ENCODE measurements at regions not wholly inside any gene's neighbourhood (a gene's known extent, or its start where the extent isn't known, plus 50 kb on each side); places are given as distances from the start of the nearest gene placed in this dataset.
"Not testable (repeated sequence)": the region's sequence is repeated elsewhere in the genome, so short reads cannot be mapped to it uniquely, and the experiment has no call there.

- H3K27me3 ChIP-seq (ENCODE audit: control insufficient read depth, insufficient read depth, low read length) = no peaks in the 10 kb centered on the region
- DNase-seq (ENCODE audit: low read depth, low spot score) = no peak
- ChIA-PET POLR2A (interaction anchor here (0.7 to 0.9 kb wide), 2 partner anchors 17 to 71 kb away, joined by 3 read pairs; no protein-coding TSS in a partner anchor), CTCF (interaction anchor here (0.7 to 0.9 kb wide), 4 partner anchors 17 to 743 kb away, joined by 3 to 4 read pairs (median 3); no protein-coding TSS in a partner anchor)
- TF ChIP-seq CTCF (IDR thresholded peaks at IDR 0.05; ENCODE audit: low read depth, low read length) = peak; percentile 42; the same call in 1 of the 2 replicates
- no peak overlapping the region for H3K27ac ChIP-seq (ENCODE audit: low read depth, low read length)
- H3K4me3 ChIP-seq (ENCODE audit: low read depth, low read length) = no peak overlapping the region
- H3K9me3 ChIP-seq (ENCODE audit: control insufficient read depth, insufficient read depth, low read length) = no peaks in the 10 kb centered on the region
Measured at GRCh38 chr10:78231939-78232338, 198.3 kb downstream of the RPS24 start.

DNA sequence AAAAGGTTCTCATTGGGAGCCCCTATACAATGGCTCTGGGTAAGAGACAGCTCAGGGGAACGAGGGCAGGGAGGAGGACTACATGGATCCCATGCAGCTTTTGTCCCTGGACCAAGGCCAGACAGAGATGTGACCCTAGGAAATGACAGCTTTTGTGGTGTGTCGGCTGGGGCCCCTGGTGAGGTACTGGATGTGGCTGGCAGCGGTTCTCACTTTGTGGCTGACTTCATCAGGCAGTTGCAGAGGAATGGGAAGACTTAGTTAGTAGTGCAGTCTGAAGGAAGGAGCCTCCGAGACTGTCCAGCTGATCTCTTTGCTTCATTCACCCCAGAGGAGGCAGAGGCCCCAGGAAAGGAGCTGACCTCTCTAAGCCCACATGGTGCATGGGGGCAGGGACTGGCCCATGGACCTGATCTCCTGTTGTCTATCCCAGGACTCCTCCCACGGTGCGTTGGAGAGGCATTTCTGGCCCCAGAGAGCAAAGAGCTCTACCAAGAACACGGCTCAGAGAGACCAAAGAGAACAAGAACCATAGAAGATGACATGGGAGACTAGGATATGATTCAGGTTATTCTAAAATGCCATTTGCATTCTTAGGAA is 202.9 kb downstream of the RPS24 start:
- no peak overlapping the region for H3K4me3 ChIP-seq (ENCODE audit: low read depth, low read length)
- TF ChIP-seq CTCF (IDR thresholded peaks at IDR 0.05; ENCODE audit: low read depth, low read length) = no peak
- H3K27me3 ChIP-seq (ENCODE audit: control insufficient read depth, insufficient read depth, low read length) = no peaks in the 10 kb centered on the region
- ChIA-PET POLR2A (interaction anchor here (0.6 kb wide), 1 partner anchor 199 kb away, joined by 3 read pairs; no protein-coding TSS in a partner anchor), CTCF (interaction anchor here (0.6 kb wide), 1 partner anchor 11 kb away, joined by 3 read pairs; no protein-coding TSS in a partner anchor)
- H3K27ac ChIP-seq (ENCODE audit: low read depth, low read length) = no peak overlapping the region
- H3K9me3 ChIP-seq (ENCODE audit: control insufficient read depth, insufficient read depth, low read length) = no peaks in the 10 kb centered on the region
- no peak for DNase-seq (ENCODE audit: low read depth, low spot score)

GRCh38 chr10:78237951-78238350 is 204.3 kb downstream of the RPS24 start:
- CTCF ChIA-PET; H3K9me3 ChIP-seq (ENCODE audit: control insufficient read depth, insufficient read depth, low read length); POLR2A ChIA-PET; H3K27ac ChIP-seq (ENCODE audit: low read depth, low read length); H3K4me3 ChIP-seq (ENCODE audit: low read depth, low read length); H3K27me3 ChIP-seq (ENCODE audit: control insufficient read depth, insufficient read depth, low read length); DNase-seq (ENCODE audit: low read depth, low spot score): not testable (repeated sequence)

DNA sequence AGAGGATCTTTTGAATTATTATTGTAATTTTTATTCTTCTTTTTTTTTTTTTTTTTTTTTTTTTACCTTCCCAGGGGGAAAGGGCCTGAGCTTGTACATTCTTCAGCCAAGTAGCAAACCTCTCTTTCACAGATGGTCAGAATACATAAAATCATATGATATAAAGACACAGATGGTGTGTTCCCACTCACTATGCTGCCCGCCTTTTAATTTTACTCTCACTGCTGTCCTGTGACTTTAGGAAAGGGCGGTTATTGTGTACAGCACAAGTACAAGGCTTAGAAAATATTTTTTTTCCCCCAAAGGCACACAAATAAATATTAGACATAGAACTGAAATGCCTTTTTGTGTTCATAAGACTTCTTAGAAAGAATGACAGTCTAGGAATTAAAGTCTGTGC is 213.6 kb downstream of the RPS24 start:
- Histone ChIP-seq H3K27me3 (ENCODE audit: control insufficient read depth, insufficient read depth, low read length) (no peaks in the 10 kb centered on the region), H3K27ac (ENCODE audit: low read depth, low read length) (no peak overlapping the region), H3K9me3 (ENCODE audit: control insufficient read depth, insufficient read depth, low read length) (peaks cover 8% of the 10 kb centered on the region), H3K4me3 (ENCODE audit: low read depth, low read length) (no peak overlapping the region)
- ChIA-PET CTCF (interaction anchor here (0.8 kb wide), 1 partner anchor 57 kb away, joined by 3 read pairs; no protein-coding TSS in a partner anchor), POLR2A (interaction anchor here (0.7 kb wide), 1 partner anchor 799 kb away, joined by 5 read pairs; no protein-coding TSS in a partner anchor)
- DNase-seq (ENCODE audit: low read depth, low spot score) = no peak
- no peak for TF ChIP-seq CTCF (IDR thresholded peaks at IDR 0.05; ENCODE audit: low read depth, low read length)

DNA sequence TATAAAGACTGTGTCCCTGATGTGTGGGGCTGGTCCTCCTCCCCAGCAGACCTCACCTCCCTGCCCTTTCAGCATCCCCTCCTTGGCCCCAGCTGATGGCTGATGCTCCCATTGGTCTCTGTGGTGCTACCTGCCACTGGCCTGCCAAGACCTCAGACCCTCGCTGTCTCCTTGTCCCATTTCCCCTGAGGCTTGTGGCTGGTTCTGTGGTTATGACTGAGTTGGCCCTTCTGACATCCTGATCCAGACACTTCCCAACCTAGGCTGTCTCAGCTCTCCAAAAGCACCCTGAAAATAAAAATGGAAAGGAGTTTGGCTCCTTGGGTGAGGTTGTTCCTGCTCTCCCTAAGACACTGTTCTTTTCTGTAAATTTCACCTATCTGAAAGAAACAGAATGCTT is 214.2 kb downstream of the RPS24 start:
- Histone ChIP-seq H3K27ac (ENCODE audit: low read depth, low read length) (peak overlapping the region; percentile 79), H3K9me3 (ENCODE audit: control insufficient read depth, insufficient read depth, low read length) (peaks cover 6% of the 10 kb centered on the region), H3K4me3 (ENCODE audit: low read depth, low read length) (no peak overlapping the region), H3K27me3 (ENCODE audit: control insufficient read depth, insufficient read depth, low read length) (no peaks in the 10 kb centered on the region)
- DNase-seq (ENCODE audit: low read depth, low spot score) = no peak
- ChIA-PET CTCF (interaction anchor here (0.8 kb wide), 1 partner anchor 56 kb away, joined by 3 read pairs; no protein-coding TSS in a partner anchor), POLR2A (no interaction called here)
- TF ChIP-seq CTCF (IDR thresholded peaks at IDR 0.05; ENCODE audit: low read depth, low read length) = no peak
